Caco-2 (cell line): ENCODE measurements at regions not wholly inside any gene's neighbourhood (a gene's known extent, or its start where the extent isn't known, plus 50 kb on each side); places are given as distances from the start of the nearest gene placed in this dataset.

Source experiments
- BruUV-seq: library from RNA; stranded (reverse); fragments of 400-500 nt; replicated peaks from 2 replicates; lab custom pipeline; 2021; lab: Mats Ljungman, UMichigan
- CTCF ChIA-PET: fragments of 300-600 bp; sonication (Branson Sonifier 250); formaldehyde crosslinking; loops from one replicate; lab custom pipeline; 2022; ENCODE audit warnings: antibody characterized with exemption; lab: Charles Lee
- POLR2A ChIA-PET: fragments of 300-600 bp; sonication (Branson Sonifier 250); formaldehyde crosslinking; loops from one replicate; lab custom pipeline; 2022; ENCODE audit warnings: antibody characterized with exemption; lab: Charles Lee
- DNase-seq, 2 experiments: peaks; one replicate each; pipeline versions ENCODE4 v3.0.0 to v3.0.0-alpha.2; 2020 to 2022
- H3K27me3 ChIP-seq: replicated peaks from 2 replicates; pipeline ENCODE4 v1.6.0; 2011; ENCODE audit warnings: low read length; ENCODE audit not compliant: control insufficient read depth, insufficient read depth
- H3K36me3 ChIP-seq: 2 replicates; pipeline ENCODE4 v1.5.1; 2011; ENCODE audit warnings: low read length; ENCODE audit not compliant: control insufficient read depth, insufficient read depth
- H3K4me1 ChIP-seq: fragments of 250-450 bp; sonication (Bioruptor Pico); 2 replicates; pipeline ENCODE4 v1.5.1; 2020; ENCODE audit warnings: mild to moderate bottlenecking
- H3K4me3 ChIP-seq: 2 replicates; pipeline ENCODE4 v1.5.1; 2011; ENCODE audit warnings: low read depth, mild to moderate bottlenecking, control low read depth, low read length
- H3K9me3 ChIP-seq: fragments of 250-450 bp; sonication (Bioruptor Pico); 2 replicates; pipeline ENCODE4 v1.5.1; 2020; ENCODE audit warnings: mild to moderate bottlenecking, moderate library complexity
- H3K27ac Mint-ChIP-seq: one replicate; pipeline ENCODE4 v1.8.0; 2022; ENCODE audit warnings: mixed read lengths; ENCODE audit not compliant: unreplicated experiment
- H3K27me3 Mint-ChIP-seq: one replicate; pipeline ENCODE4 v1.8.0; 2022; ENCODE audit warnings: mixed read lengths; ENCODE audit not compliant: insufficient read depth, unreplicated experiment
- H3K36me3 Mint-ChIP-seq: one replicate; pipeline ENCODE4 v1.8.0; 2022; ENCODE audit warnings: mild to moderate bottlenecking, mixed read lengths; ENCODE audit not compliant: insufficient read depth, unreplicated experiment
- H3K4me1 Mint-ChIP-seq: one replicate; pipeline ENCODE4 v1.8.0; 2022; ENCODE audit warnings: low read depth, mixed read lengths; ENCODE audit not compliant: unreplicated experiment
- H3K4me3 Mint-ChIP-seq: one replicate; pipeline ENCODE4 v1.8.0; 2022; ENCODE audit warnings: mild to moderate bottlenecking, moderate library complexity, mixed read lengths; ENCODE audit not compliant: unreplicated experiment
- H3K9me3 Mint-ChIP-seq: one replicate; pipeline ENCODE4 v1.8.0; 2022; ENCODE audit warnings: mixed read lengths; ENCODE audit not compliant: unreplicated experiment
- intact Hi-C: fragments of 100-400 bp; cut with micrococcal nuclease; formaldehyde crosslinking; loops from one replicate; pipeline ENCODE4 v1.10.0; 2022; ENCODE audit not compliant: unreplicated experiment
- TF ChIP-seq, protein P1 (sequence below), 2 experiments: fragments of 200-600 bp in 1 of 2; IDR thresholded peaks; 1 replicate in 1 of 2; 2 replicates in 1 of 2; pipeline versions ENCODE4 v1.5.1 to v1.8.0; 2011 to 2022; ENCODE audit warnings: antibody characterized with exemption in 1 of 2, control low read depth in 1 of 2, inconsistent platforms in 1 of 2, low read depth in 1 of 2, low read length in 1 of 2, mild to moderate bottlenecking in 1 of 2, moderate library complexity in 1 of 2; ENCODE audit not compliant: insufficient read depth in 1 of 2, severe bottlenecking in 1 of 2, unreplicated experiment in 1 of 2

DNA sequence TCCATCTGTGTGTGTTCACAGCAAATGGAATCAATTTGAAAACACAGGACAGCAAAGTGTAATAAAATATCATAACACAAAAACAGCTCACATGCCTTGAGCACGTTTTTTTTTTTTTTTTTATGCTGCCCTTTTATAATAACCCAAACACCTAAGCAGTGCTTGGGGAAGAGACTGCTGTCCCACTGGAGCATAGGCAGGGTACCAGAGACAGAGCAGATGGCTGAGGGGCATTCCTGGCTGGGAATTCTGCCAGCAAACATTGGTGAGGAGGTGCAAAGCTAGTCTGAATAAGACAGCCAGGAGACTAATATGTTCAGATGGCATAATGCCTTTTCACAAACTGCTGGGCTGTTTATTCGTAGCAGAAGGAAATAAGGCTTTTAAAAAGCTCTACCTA, 58.1 kb upstream of the SV2C start:
- Mint-ChIP-seq H3K36me3 (no peaks in the 10 kb centered on the region), H3K9me3 (no peaks in the 10 kb centered on the region)

DNA sequence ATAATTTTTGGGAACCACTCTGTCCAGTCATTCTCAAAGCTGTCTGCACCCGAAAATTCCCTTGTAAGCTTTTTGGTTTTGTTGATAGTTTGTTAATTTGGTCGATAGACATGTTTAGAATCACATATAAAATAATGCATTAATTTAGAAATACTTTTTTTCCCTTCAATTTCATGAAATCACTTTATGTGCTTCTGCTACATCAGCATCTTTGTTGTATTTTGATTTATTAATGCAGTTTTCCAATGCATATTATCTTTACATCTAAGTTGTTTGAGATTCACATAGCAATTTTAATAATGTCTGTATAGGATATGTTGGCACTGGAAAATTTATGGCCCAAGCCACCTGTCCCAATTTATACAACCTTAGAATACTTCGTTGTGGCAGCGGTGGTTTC, 60.6 kb upstream of the SV2C start:
- no peak overlapping the region for H3K27ac Mint-ChIP-seq
- Histone ChIP-seq H3K9me3 (no peaks in the 10 kb centered on the region), H3K4me3 (no peak overlapping the region), H3K27me3 (no peaks in the 10 kb centered on the region), H3K4me1 (no peaks in the 10 kb centered on the region), H3K36me3 (no peaks in the 10 kb centered on the region)
- H3K36me3 Mint-ChIP-seq = no peaks in the 10 kb centered on the region
- no peak for DNase-seq
- CTCF ChIA-PET = no interaction called here
- POLR2A ChIA-PET = no interaction called here
- no peak overlapping the region for H3K4me3 Mint-ChIP-seq
- H3K9me3 Mint-ChIP-seq = no peaks in the 10 kb centered on the region
- TF ChIP-seq, protein P1, sequence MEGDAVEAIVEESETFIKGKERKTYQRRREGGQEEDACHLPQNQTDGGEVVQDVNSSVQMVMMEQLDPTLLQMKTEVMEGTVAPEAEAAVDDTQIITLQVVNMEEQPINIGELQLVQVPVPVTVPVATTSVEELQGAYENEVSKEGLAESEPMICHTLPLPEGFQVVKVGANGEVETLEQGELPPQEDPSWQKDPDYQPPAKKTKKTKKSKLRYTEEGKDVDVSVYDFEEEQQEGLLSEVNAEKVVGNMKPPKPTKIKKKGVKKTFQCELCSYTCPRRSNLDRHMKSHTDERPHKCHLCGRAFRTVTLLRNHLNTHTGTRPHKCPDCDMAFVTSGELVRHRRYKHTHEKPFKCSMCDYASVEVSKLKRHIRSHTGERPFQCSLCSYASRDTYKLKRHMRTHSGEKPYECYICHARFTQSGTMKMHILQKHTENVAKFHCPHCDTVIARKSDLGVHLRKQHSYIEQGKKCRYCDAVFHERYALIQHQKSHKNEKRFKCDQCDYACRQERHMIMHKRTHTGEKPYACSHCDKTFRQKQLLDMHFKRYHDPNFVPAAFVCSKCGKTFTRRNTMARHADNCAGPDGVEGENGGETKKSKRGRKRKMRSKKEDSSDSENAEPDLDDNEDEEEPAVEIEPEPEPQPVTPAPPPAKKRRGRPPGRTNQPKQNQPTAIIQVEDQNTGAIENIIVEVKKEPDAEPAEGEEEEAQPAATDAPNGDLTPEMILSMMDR (IDR thresholded peaks at IDR 0.05; ENCODE audit: insufficient read depth in 1 of 2, low read depth in 1 of 2, low read length in 1 of 2, severe bottlenecking in 1 of 2, unreplicated experiment in 1 of 2) = no peak
- peaks cover 24% of the 10 kb centered on the region for H3K27me3 Mint-ChIP-seq
- intact Hi-C loops = no loop called here
- BruUV-seq = no TSS peak
- no peaks in the 10 kb centered on the region for H3K4me1 Mint-ChIP-seq

More for the DNA sequence above, 58.1 kb upstream of the SV2C start:
- no TSS peak for BruUV-seq
- H3K36me3 ChIP-seq = no peaks in the 10 kb centered on the region
- no peaks in the 10 kb centered on the region for H3K9me3 ChIP-seq
- Mint-ChIP-seq H3K4me3 (no peak overlapping the region), H3K27me3 (peaks cover 15% of the 10 kb centered on the region), H3K4me1 (no peaks in the 10 kb centered on the region), H3K27ac (no peak overlapping the region)
- CTCF ChIA-PET = no interaction called here
- H3K4me3 ChIP-seq = no peak overlapping the region
- intact Hi-C loops = no loop called here
- POLR2A ChIA-PET = no interaction called here
- H3K27me3 ChIP-seq = no peaks in the 10 kb centered on the region
- TF ChIP-seq, protein P1 (IDR thresholded peaks at IDR 0.05; ENCODE audit: insufficient read depth in 1 of 2, low read depth in 1 of 2, low read length in 1 of 2, severe bottlenecking in 1 of 2, unreplicated experiment in 1 of 2) = no peak
- no peaks in the 10 kb centered on the region for H3K4me1 ChIP-seq
- DNase-seq = no peak

GRCh38 chr5:76021936-76022584, 61.1 kb upstream of the SV2C start:
- H3K9me3 ChIP-seq = no peaks in the 10 kb centered on the region
- no peaks in the 10 kb centered on the region for H3K27me3 ChIP-seq
- DNase-seq = no peak
- no peaks in the 10 kb centered on the region for H3K36me3 ChIP-seq
- Mint-ChIP-seq H3K27me3 (peaks cover 24% of the 10 kb centered on the region), H3K9me3 (no peaks in the 10 kb centered on the region), H3K4me3 (no peak overlapping the region), H3K36me3 (no peaks in the 10 kb centered on the region), H3K4me1 (no peaks in the 10 kb centered on the region), H3K27ac (no peak overlapping the region)
- no TSS peak for BruUV-seq
- intact Hi-C loops = no loop called here
- no peaks in the 10 kb centered on the region for H3K4me1 ChIP-seq
- TF ChIP-seq, protein P1 (IDR thresholded peaks at IDR 0.05; ENCODE audit: insufficient read depth in 1 of 2, low read depth in 1 of 2, low read length in 1 of 2, severe bottlenecking in 1 of 2, unreplicated experiment in 1 of 2) = no peak
- POLR2A ChIA-PET = no interaction called here
- H3K4me3 ChIP-seq = no peak overlapping the region
- CTCF ChIA-PET = no interaction called here
